B cell (primary cell): ENCODE measurements at regions not wholly inside any gene's neighbourhood (a gene's known extent, or its start where the extent isn't known, plus 50 kb on each side); places are given as distances from the start of the nearest gene placed in this dataset.

Source experiments
- ATAC-seq: fragments of 200-7000 bp; cut with Tn5 transposase; one replicate; pipeline ENCODE4 v1.10.0; 2021; ENCODE audit warnings: low read depth, mild to moderate bottlenecking, moderate number of reproducible peaks, moderate library complexity
- CTCF ChIA-PET: fragments of 350-600 bp; sonication (Branson Sonifier 250); formaldehyde crosslinking; loops from one replicate; lab custom pipeline; 2021; ENCODE audit warnings: antibody characterized with exemption, inconsistent platforms; lab: Charles Lee
- POLR2A ChIA-PET: fragments of 350-600 bp; sonication (Branson Sonifier 250); formaldehyde crosslinking; loops from one replicate; lab custom pipeline; 2021; ENCODE audit warnings: antibody characterized with exemption; lab: Charles Lee
- DNase-seq: peaks from one replicate; pipeline ENCODE4 v3.0.0; 2013
- H2AFZ ChIP-seq: 2 replicates; pipeline ENCODE4 v1.6.1; 2012; ENCODE audit warnings: mild to moderate bottlenecking, low read depth, low read length; ENCODE audit not compliant: insufficient read depth, poor library complexity, severe bottlenecking
- H3K27ac ChIP-seq, 2 donors: 1 replicate in 1 of 2; 2 replicates in 1 of 2; pipeline ENCODE4 v1.5.1; 2012 to 2013; ENCODE audit warnings: low read length in 2 of 2, mild to moderate bottlenecking in 2 of 2, moderate library complexity in 1 of 2
- H3K27me3 ChIP-seq, 4 experiments: fragments of 200-600 bp in 1 of 4; sonication (generic) in 1 of 4; replicated peaks in 1 of 4; 1 replicate in 2 of 4; 2 replicates in 2 of 4; pipeline versions ENCODE4 v1.6.1 to v1.7.0; 2013 to 2016; ENCODE audit warnings: low read length in 3 of 4, mild to moderate bottlenecking in 2 of 4, mixed read lengths in 1 of 4, moderate library complexity in 1 of 4; ENCODE audit not compliant: insufficient read depth in 4 of 4, control insufficient read depth in 3 of 4; ENCODE audit errors: control extremely low read depth in 1 of 4
- H3K36me3 ChIP-seq, 2 experiments: replicated peaks in 1 of 2; 1 replicate in 1 of 2; 2 replicates in 1 of 2; pipeline versions ENCODE4 v1.6.1 to v1.7.1; 2013; ENCODE audit warnings: low read length in 1 of 2; ENCODE audit not compliant: insufficient read depth in 2 of 2, control insufficient read depth in 1 of 2; ENCODE audit errors: control extremely low read depth in 1 of 2, extremely low read depth in 1 of 2
- H3K4me1 ChIP-seq, 2 donors: fragments of 200-600 bp in 1 of 2; sonication (generic) in 1 of 2; 1 replicate in 1 of 2; 2 replicates in 1 of 2; pipeline versions ENCODE4 v1.5.1 to v1.6.1; 2013 to 2017; ENCODE audit warnings: low read length in 2 of 2; ENCODE audit not compliant: control insufficient read depth in 2 of 2, insufficient read depth in 2 of 2
- H3K4me2 ChIP-seq: replicated peaks from 2 replicates; pipeline ENCODE3; 2012; ENCODE audit warnings: mild to moderate bottlenecking, low read depth, low read length; ENCODE audit not compliant: poor library complexity, severe bottlenecking
- H3K4me3 ChIP-seq, 5 experiments: fragments of 200-600 bp in 1 of 5; sonication (generic) in 1 of 5; 1 replicate in 3 of 5; 2 replicates in 2 of 5; pipeline versions ENCODE4 v1.5.1 to v1.7.0; 2011 to 2016; ENCODE audit warnings: low read length in 4 of 5, mild to moderate bottlenecking in 4 of 5, low read depth in 2 of 5, control low read depth in 1 of 5, moderate library complexity in 1 of 5; ENCODE audit not compliant: insufficient read depth in 1 of 5; ENCODE audit errors: control extremely low read depth in 1 of 5, extremely low read depth in 1 of 5
- H3K79me2 ChIP-seq: fragments of 200-600 bp; sonication (generic); one replicate; pipeline ENCODE4 v1.6.0; 2016; ENCODE audit warnings: low read length; ENCODE audit not compliant: control insufficient read depth, insufficient read depth
- H3K9ac ChIP-seq: fragments of 200-600 bp; sonication (generic); 2 replicates; pipeline ENCODE4 v1.6.1; 2017; ENCODE audit warnings: mild to moderate bottlenecking, low read length, moderate library complexity
- H3K9me3 ChIP-seq, 3 donors: one replicate each; pipeline versions ENCODE4 v1.6.1 to v1.7.1; 2013; ENCODE audit warnings: low read length in 2 of 3; ENCODE audit not compliant: control insufficient read depth in 2 of 3, insufficient read depth in 1 of 3; ENCODE audit errors: control extremely low read depth in 1 of 3
- H4K20me1 ChIP-seq: 2 replicates; pipeline ENCODE4 v1.6.0; 2012; ENCODE audit warnings: mild to moderate bottlenecking, low read length; ENCODE audit not compliant: insufficient read depth, control insufficient read depth, poor library complexity, severe bottlenecking
- H3K27ac Mint-ChIP-seq: one replicate; pipeline ENCODE4 v1.8.0; 2021; ENCODE audit warnings: mixed read lengths
- H3K27me3 Mint-ChIP-seq: one replicate; pipeline ENCODE4 v1.8.0; 2021; ENCODE audit warnings: mixed read lengths
- H3K4me1 Mint-ChIP-seq: one replicate; pipeline ENCODE4 v1.8.0; 2021; ENCODE audit warnings: mixed read lengths
- H3K4me3 Mint-ChIP-seq: one replicate; pipeline ENCODE4 v1.8.0; 2021; ENCODE audit warnings: mixed read lengths
- H3K9me3 Mint-ChIP-seq: one replicate; pipeline ENCODE4 v1.8.0; 2022; ENCODE audit warnings: mixed read lengths; ENCODE audit not compliant: insufficient read depth
- CTCF ChIP-seq: fragments of 200-600 bp; IDR thresholded peaks from one replicate; pipeline ENCODE4 v1.8.0; 2022; ENCODE audit warnings: antibody characterized with exemption, mild to moderate bottlenecking
- EZH2 ChIP-seq: IDR thresholded peaks from 2 replicates; pipeline ENCODE4 v1.6.1; 2012; ENCODE audit warnings: borderline replicate concordance, low read depth, mild to moderate bottlenecking, moderate library complexity, low read length; ENCODE audit not compliant: insufficient read depth, poor library complexity, severe bottlenecking
- WGBS: methylation state at CpG from one replicate; pipeline ENCODE4 v1.1.5; 2013; ENCODE audit warnings: missing lambda C conversion rate; ENCODE audit not compliant: insufficient coverage; 5-methylcytosine and 5-hydroxymethylcytosine counted together
- intact Hi-C: fragments of 100-400 bp; cut with micrococcal nuclease; formaldehyde crosslinking; loops from one replicate; pipeline ENCODE4 v1.10.0; 2022

DNA sequence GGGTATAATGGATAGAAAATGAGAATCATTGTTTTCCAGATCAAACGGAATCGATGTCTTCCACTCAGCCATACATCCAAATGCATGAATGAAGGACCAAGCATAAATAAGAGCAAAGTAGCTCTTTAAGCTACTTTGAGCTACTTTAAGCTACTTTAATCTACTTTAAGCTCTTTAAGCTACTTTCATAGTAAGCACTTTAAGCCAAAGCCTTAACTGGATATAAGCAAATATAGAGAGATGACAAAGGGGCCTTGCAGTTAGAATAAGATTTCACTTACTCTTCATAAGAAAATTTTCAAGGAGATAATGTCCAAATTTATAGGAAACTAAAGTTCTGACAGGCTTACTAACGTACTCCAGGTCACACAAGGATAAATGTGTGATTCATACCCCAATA lies 355.6 kb upstream of the KITLG start:
- 75% methylated on average over 1 of the region's 3 CpGs for WGBS
- H3K4me2 ChIP-seq, result no peak overlapping the region
- H3K36me3 ChIP-seq, result no peaks in the 10 kb centered on the region
- H4K20me1 ChIP-seq, result no peaks in the 10 kb centered on the region
- H3K9ac ChIP-seq, result no peak overlapping the region
- H2AFZ ChIP-seq, result no peak overlapping the region
- ChIA-PET CTCF (no interaction called here), POLR2A (no interaction called here)
- H3K4me1 ChIP-seq, result no peaks in the 10 kb centered on the region
- H3K4me1 Mint-ChIP-seq, result no peaks in the 10 kb centered on the region
- no peaks in the 10 kb centered on the region for H3K27me3 ChIP-seq
- DNase-seq (no peak), ATAC-seq (no peak)
- no peak overlapping the region for H3K27ac ChIP-seq
- intact Hi-C loops, result no loop called here
- no peak for TF ChIP-seq EZH2
- TF ChIP-seq CTCF, result no peak
- no peaks in the 10 kb centered on the region for H3K9me3 ChIP-seq
- H3K4me3 ChIP-seq, result no peak overlapping the region
- no peak overlapping the region for H3K4me3 Mint-ChIP-seq
- no peaks in the 10 kb centered on the region for H3K9me3 Mint-ChIP-seq
- H3K27me3 Mint-ChIP-seq, result no peaks in the 10 kb centered on the region
- H3K27ac Mint-ChIP-seq, result no peak overlapping the region
- no peaks in the 10 kb centered on the region for H3K79me2 ChIP-seq

DNA sequence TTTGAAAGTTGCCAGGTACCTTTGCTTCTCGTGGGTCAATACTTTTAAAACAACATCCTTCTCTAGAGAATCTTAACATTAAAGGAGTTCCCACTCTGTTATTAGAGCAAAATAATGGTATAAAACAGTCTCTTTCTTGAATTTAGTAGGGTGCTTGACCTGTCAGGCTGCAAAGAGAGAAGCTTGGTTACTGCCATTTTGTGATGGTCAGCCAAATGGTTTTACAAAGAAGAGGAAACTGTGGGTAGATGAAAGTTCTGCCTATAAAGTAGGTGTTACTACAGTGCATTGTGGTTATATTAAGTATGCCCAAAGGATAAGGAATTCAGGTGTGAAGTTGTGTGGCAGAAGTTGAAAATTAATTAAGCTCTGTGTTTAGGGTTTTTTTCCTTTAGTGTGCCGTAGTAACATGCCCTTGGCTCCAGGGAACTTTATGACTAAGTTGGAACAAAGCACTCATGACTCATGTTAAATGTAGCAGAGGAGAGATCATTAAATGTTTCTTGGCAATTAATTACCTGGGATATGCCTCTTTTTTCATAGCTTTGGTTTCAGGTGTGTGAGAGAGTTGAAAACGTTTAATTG lies 354.0 kb upstream of the KITLG start:
- Histone ChIP-seq H3K27ac (no peak overlapping the region), H3K79me2 (no peaks in the 10 kb centered on the region), H3K4me2 (no peak overlapping the region), H3K9ac (no peak overlapping the region), H3K4me3 (no peak overlapping the region), H2AFZ (no peak overlapping the region), H3K27me3 (no peaks in the 10 kb centered on the region), H4K20me1 (no peaks in the 10 kb centered on the region), H3K36me3 (no peaks in the 10 kb centered on the region), H3K4me1 (no peaks in the 10 kb centered on the region), H3K9me3 (no peaks in the 10 kb centered on the region)
- CTCF ChIA-PET, result no interaction called here
- DNase-seq, result no peak
- Mint-ChIP-seq H3K4me1 (no peaks in the 10 kb centered on the region), H3K27me3 (no peaks in the 10 kb centered on the region), H3K4me3 (no peak overlapping the region), H3K27ac (no peak overlapping the region), H3K9me3 (no peaks in the 10 kb centered on the region)
- TF ChIP-seq CTCF (no peak), EZH2 (no peak)
- intact Hi-C loops, result no loop called here
- WGBS, result 80% methylated on average over 1 of the region's 3 CpGs
- ATAC-seq, result no peak
- POLR2A ChIA-PET, result no interaction called here
